Smooth muscle cell (in vitro differentiated cells): ENCODE measurements at regions not wholly inside any gene's neighbourhood (a gene's known extent, or its start where the extent isn't known, plus 50 kb on each side); places are given as distances from the start of the nearest gene placed in this dataset.

Source experiments
- DNase-seq: peaks from one replicate; lab custom pipeline; 2025; ENCODE audit not compliant: unreplicated experiment; lab: John Stamatoyannopoulos, UW
- H2AFZ ChIP-seq: fragments of 200-600 bp; sonication (generic); 2 replicates; pipeline ENCODE4 v1.6.0; 2016; ENCODE audit warnings: antibody characterized with exemption, low read depth, mild to moderate bottlenecking
- H3F3A ChIP-seq: fragments of 200-600 bp; sonication (generic); 2 replicates; pipeline ENCODE4 v1.6.0; 2017; ENCODE audit warnings: antibody characterized with exemption, low read depth
- H3K27ac ChIP-seq: fragments of 200-600 bp; sonication (generic); 2 replicates; pipeline ENCODE4 v1.5.1; 2016; ENCODE audit warnings: low read depth, mild to moderate bottlenecking
- H3K27me3 ChIP-seq: fragments of 200-600 bp; sonication (generic); 2 replicates; pipeline ENCODE4 v1.6.1; 2016; ENCODE audit warnings: low read depth, mild to moderate bottlenecking
- H3K36me3 ChIP-seq: fragments of 200-600 bp; sonication (generic); 2 replicates; pipeline ENCODE4 v1.5.1; 2016; ENCODE audit warnings: low read depth
- H3K4me1 ChIP-seq: fragments of 200-600 bp; sonication (generic); 2 replicates; pipeline ENCODE4 v1.5.1; 2016; ENCODE audit warnings: low read depth
- H3K4me2 ChIP-seq: fragments of 200-600 bp; sonication (generic); 2 replicates; pipeline ENCODE4 v1.6.0; 2016; ENCODE audit warnings: mild to moderate bottlenecking
- H3K4me3 ChIP-seq: fragments of 200-600 bp; sonication (generic); 2 replicates; pipeline ENCODE4 v1.5.1; 2016; ENCODE audit warnings: mild to moderate bottlenecking
- H3K79me2 ChIP-seq: fragments of 200-600 bp; sonication (generic); 2 replicates; pipeline ENCODE4 v1.6.0; 2016; ENCODE audit warnings: low read depth, mild to moderate bottlenecking
- H3K9ac ChIP-seq: fragments of 200-600 bp; sonication (generic); 2 replicates; pipeline ENCODE4 v1.6.0; 2016; ENCODE audit warnings: low read depth
- H3K9me3 ChIP-seq: fragments of 200-600 bp; sonication (generic); replicated peaks from 2 replicates; pipeline ENCODE4 v1.5.1; 2016; ENCODE audit warnings: low read depth
- H4K20me1 ChIP-seq: fragments of 200-600 bp; sonication (generic); 2 replicates; pipeline ENCODE4 v1.6.0; 2016; ENCODE audit warnings: low read depth
- CTCF ChIP-seq: fragments of 200-600 bp; sonication (generic); IDR thresholded peaks from 2 replicates; pipeline ENCODE4 v1.5.1; 2017; ENCODE audit warnings: borderline replicate concordance, mild to moderate bottlenecking, antibody characterized with exemption; ENCODE audit not compliant: insufficient read depth, poor library complexity, severe bottlenecking
- WGBS: methylation state at CpG from one replicate; pipeline ENCODE4 v1.1.7; 2016; ENCODE audit warnings: low lambda C conversion rate; 5-methylcytosine and 5-hydroxymethylcytosine counted together

- peak overlapping the region; percentile 46 for H3K27ac ChIP-seq
- H3K27me3 ChIP-seq, result no peaks in the 10 kb centered on the region
- peak overlapping the region; percentile 9 for H2AFZ ChIP-seq
- no peak for TF ChIP-seq CTCF
- peaks cover 19% of the 10 kb centered on the region for H3F3A ChIP-seq
- H3K4me3 ChIP-seq, result no peak overlapping the region
- no peak for DNase-seq
- H3K36me3 ChIP-seq, result no peaks in the 10 kb centered on the region
- H3K4me2 ChIP-seq, result peak overlapping the region; percentile 12
- H3K79me2 ChIP-seq, result no peaks in the 10 kb centered on the region
- no peak overlapping the region for H3K9ac ChIP-seq
- H3K9me3 ChIP-seq, result no peaks in the 10 kb centered on the region
- peaks cover 7% of the 10 kb centered on the region for H3K4me1 ChIP-seq
- no peaks in the 10 kb centered on the region for H4K20me1 ChIP-seq
- WGBS, result 50% methylated on average over 1 of the region's 1 CpG
Measured at GRCh38 chr1:113322439-113322838, 67.9 kb upstream of the MAGI3 start.

- no peak for DNase-seq
- Histone ChIP-seq H4K20me1 (no peaks in the 10 kb centered on the region), H3K27ac (no peak overlapping the region), H3K27me3 (no peaks in the 10 kb centered on the region), H3K9ac (no peak overlapping the region), H3K9me3 (no peaks in the 10 kb centered on the region), H2AFZ (peak overlapping the region; percentile 31), H3K36me3 (no peaks in the 10 kb centered on the region), H3K4me1 (peaks cover 7% of the 10 kb centered on the region), H3K4me3 (no peak overlapping the region), H3F3A (peaks cover 19% of the 10 kb centered on the region), H3K4me2 (peak overlapping the region; percentile 26), H3K79me2 (no peaks in the 10 kb centered on the region)
- no peak for TF ChIP-seq CTCF
- 24% methylated on average over 3 of the region's 3 CpGs for WGBS
Measured at GRCh38 chr1:113325022-113325421, 65.3 kb upstream of the MAGI3 start.

- TF ChIP-seq CTCF, result no peak
- Histone ChIP-seq H3K9me3 (no peaks in the 10 kb centered on the region), H3K27ac (no peak overlapping the region), H3F3A (peaks cover 7% of the 10 kb centered on the region), H3K4me2 (no peak overlapping the region), H3K36me3 (no peaks in the 10 kb centered on the region), H3K4me3 (no peak overlapping the region), H3K27me3 (no peaks in the 10 kb centered on the region), H3K9ac (no peak overlapping the region), H3K79me2 (no peaks in the 10 kb centered on the region), H2AFZ (no peak overlapping the region), H3K4me1 (peaks cover 7% of the 10 kb centered on the region), H4K20me1 (no peaks in the 10 kb centered on the region)
- WGBS, result 97% methylated on average over 2 of the region's 2 CpGs
- DNase-seq, result no peak
Measured at GRCh38 chr1:113326976-113327375, 63.3 kb upstream of the MAGI3 start.

GRCh38 chr1:113333056-113333455 lies 57.3 kb upstream of the MAGI3 start:
- Histone ChIP-seq H3K36me3 (no peaks in the 10 kb centered on the region), H3F3A (no peaks in the 10 kb centered on the region), H3K27ac (no peak overlapping the region), H3K9me3 (no peaks in the 10 kb centered on the region), H3K79me2 (no peaks in the 10 kb centered on the region), H4K20me1 (no peaks in the 10 kb centered on the region), H3K4me3 (no peak overlapping the region), H3K4me1 (no peaks in the 10 kb centered on the region), H2AFZ (no peak overlapping the region), H3K27me3 (no peaks in the 10 kb centered on the region), H3K4me2 (no peak overlapping the region), H3K9ac (no peak overlapping the region)
- no peak for TF ChIP-seq CTCF
- WGBS, result 92% methylated on average over 2 of the region's 2 CpGs
- DNase-seq, result no peak
